Sigmoid colon (tissue), 4 donors: ENCODE measurements at regions not wholly inside any gene's neighbourhood (a gene's known extent, or its start where the extent isn't known, plus 50 kb on each side); places are given as distances from the start of the nearest gene placed in this dataset.

Experiments
- CTCF ChIP-seq, 4 experiments: fragments of 450-650 bp in 3 of 4; fragments of 200-600 bp in 1 of 4; IDR thresholded peaks; one replicate each; pipeline ENCODE4 v1.5.1; 2016 to 2019; ENCODE audit warnings: antibody characterized with exemption in 4 of 4, mild to moderate bottlenecking in 3 of 4, moderate library complexity in 2 of 4
- EP300 ChIP-seq, 4 donors: sonication (generic); formaldehyde crosslinking; IDR thresholded peaks; one replicate each; pipeline ENCODE4 v1.6.1; 2017; ENCODE audit warnings: antibody characterized with exemption in 4 of 4
- POLR2AphosphoS5 ChIP-seq, 4 donors: sonication (generic); formaldehyde crosslinking; IDR thresholded peaks; one replicate each; pipeline ENCODE4 v1.6.1; 2017; ENCODE audit warnings: antibody characterized with exemption in 4 of 4

DNA sequence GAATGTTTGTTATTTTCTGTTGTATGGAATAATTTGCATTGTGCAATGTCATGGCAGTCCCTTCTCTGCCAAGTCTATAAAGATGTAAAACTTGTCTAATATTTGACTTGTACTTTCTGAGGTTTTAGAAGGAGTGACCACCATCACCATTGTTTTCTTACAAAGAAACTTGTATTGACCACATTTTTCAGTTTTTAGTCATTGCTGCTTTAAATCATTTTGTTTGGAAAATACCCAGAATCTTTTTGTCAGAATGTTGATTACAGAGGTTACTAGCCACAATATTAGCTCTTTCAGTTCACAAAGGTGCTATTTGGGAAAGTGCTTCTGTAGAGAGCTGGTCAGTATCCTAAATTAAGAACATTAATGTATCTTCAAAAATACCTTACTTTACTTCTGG lies 532.4 kb upstream of the GBE1 start:
- TF ChIP-seq CTCF (IDR thresholded peaks at IDR 0.05) (no peak), EP300 (IDR thresholded peaks at IDR 0.05) (no peak), POLR2AphosphoS5 (IDR thresholded peaks at IDR 0.05) (no peak)
